ENCODE measurements at regions not wholly inside any gene's neighbourhood (a gene's known extent, or its start where the extent isn't known, plus 50 kb on each side); places are given as distances from the start of the nearest gene placed in this dataset.
A peak's percentile ranks its signal among the peaks of the same experiment; 100 is the strongest.

DNA sequence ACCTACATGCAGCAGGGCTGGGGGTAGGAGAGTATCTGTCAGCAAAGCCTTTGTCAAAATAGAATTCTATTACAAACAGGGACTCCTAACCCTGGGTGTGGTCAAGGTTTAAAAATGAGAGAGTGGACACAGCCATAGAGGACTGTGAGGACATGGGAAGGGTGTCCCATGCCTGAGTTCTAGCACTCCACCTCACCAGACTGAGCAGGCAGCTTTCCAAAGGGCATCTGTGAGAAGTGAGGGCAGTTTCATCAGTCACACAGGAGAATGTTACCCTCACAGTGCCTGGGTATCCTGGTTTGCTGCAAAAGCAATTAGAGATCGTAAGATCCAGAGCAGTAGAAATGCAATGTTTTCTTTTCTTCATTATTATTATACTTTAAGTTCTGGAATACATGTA lies 174.9 kb upstream of the UBL3 start:
- intact Hi-C loops (cut with DNase I), result no loop called here
- DNase-seq, result no peak

DNA sequence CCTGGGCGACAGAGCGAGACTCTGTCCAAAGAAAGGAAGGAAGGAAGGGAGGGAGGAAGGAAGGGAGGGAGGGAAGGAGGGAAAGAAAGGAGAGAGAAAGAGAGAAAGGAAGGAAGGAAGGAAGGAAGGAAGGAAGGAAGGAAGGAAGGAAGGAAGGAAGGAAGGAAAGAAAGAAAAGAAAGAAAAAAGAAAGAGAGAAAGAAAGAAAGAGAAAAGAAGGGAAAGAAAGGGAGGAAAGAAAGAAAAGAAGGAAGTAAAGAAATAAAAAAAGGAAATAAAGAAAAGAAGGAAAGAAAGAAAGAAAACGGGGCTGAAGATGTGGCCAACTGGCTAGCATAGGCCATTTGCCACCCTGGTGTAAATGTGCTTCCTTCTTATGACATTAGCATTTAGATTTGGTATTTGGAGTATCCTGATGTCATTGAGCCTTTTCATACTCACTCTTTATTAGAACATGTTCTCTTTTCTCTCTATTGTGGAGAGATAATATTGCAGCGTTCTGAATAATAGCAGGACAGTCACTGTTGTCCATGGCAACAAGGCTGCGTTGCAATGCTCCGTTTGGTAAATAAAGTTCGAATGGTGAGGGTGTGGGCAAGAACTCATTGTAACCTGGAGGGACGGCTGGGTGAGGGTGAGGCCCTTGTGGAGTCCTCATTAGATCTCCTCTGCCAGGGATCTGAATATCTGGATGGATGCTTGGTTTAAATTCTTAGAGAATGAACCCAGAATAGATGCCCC lies 173.9 kb upstream of the UBL3 start:
- DNase-seq, result no peak
- intact Hi-C loops (cut with DNase I), result no loop called here

DNA sequence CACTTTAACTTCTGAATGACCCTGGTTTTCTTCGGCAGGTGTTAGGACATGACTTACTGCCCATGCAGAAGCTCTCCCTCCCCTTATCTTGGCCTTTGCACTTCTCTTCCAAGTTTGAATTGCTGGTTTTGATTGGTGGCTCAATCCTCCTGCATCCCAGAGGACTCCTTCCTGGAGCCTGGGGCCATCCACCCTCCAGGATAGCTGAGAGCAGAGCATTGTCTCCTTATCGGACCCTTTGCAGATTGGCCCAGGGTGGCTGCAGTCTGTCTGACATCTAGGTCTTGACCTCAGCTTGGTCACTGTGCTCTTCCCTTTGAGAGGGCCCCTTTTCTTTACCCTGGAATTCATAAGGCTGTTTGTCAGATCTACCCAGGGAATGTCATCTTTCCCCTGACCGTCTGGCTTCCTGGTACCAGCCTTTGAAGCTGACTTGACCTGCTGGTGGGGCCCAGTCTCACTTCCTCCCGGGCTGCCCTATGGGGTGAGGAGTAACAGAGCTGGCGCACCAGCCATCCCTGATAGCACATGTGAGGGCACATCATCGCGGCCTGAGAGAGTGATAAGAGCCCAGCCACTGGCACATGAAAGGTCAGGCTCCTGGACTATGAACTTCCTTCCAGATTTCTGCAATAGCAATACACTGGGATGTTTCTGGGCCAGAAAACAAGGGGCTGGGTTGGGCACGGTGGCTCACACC lies 172.9 kb upstream of the UBL3 start:
- intact Hi-C loops (cut with DNase I), result no loop called here

DNA sequence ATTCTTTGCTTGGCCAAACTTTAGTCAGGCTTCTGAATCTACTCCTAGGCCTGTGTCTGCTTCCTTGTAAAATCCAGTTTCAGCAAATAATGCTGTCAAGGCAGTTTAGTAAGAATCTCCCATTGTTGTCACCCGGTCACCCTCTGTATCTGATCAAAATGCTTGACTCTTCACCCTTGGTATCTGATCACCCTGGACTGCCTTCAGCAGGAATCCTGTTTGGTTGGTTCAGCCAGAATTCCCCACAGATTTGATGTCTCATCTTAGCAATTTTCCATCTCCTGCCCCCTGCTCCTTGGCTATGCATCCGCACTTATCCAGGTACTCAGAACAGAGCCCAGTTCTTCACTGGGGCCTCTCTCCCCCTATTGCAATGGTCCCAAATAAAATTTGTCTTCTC lies 172.4 kb upstream of the UBL3 start:
- no peak for DNase-seq
- intact Hi-C loops (cut with DNase I), result no loop called here

More for the DNA sequence above, 172.9 kb upstream of the UBL3 start:
- no peak for DNase-seq

DNA sequence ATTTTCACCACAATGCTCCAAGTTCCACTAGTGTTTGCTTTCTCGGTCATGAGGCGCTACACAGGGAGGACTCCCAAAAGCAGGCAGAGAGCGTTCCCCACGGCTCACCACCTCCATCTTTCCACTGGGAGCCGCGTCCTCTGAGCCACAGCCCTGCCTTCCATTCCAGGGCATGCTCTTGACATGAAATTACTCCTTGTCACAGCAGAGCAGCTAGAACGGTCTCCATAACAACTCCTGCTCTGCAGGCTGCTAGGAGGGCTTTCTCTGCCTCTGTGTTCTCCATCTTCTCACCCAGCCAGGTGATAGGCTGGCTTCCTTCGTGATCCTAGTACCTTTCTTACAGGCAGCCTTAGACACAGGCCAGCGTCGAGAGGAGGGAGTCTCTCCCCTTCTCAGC lies 171.8 kb upstream of the UBL3 start:
- peak in 31 of 42 donors; percentile 13 to 68 (median 32) for DNase-seq
- intact Hi-C loops (cut with DNase I), result no loop called here

DNA sequence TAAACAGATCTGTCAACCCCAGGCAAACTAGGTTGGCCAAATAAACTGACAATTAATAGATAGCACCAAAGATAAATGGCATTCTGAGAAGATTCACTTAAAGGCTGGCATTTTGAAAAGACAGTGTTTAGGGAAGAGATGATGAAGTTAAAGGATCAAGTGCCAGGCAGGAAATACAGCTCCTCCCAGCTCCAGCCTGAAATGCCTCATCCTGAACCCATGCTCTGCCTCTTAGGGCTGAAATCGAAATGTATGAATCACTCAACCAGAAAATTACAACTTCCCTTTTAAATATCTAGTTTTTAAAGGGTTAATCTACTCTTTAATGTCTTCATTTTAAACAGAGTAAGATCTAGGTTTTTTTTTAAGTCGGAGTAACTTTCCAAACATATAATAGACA lies 171.2 kb upstream of the UBL3 start:
- no peak for DNase-seq
- intact Hi-C loops (cut with DNase I), result no loop called here

DNA sequence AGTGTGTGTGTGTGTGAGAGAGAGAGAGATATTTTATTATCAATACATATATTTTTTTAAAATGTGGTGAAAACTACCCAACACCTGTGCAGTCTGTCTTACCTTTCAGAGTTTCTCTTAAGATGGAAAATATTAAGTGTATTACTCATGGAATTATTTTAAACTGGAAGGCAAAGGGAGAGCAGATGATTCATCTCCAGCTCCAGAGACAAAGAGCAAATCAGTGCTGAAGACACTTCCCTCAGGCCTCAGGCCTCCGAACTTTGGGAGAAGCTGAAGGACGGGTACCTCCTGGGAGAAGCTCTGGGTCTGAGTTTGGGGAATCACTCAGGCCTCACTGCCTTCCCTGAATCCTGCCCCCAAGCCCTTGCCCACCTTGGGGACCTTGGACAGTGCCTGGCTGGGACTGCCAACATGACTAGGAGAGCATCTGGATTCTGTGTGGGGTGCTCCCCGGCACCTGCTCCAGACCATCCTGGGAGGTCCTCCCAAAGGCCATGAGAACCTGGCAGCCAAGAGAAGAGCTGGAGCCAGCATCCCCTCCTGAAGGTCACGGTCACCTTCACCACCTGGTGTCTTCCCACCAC lies 170.4 kb upstream of the UBL3 start:
- peak in 5 of 42 donors; percentile 15 to 55 (median 27) for DNase-seq
- intact Hi-C loops (cut with DNase I), result no loop called here

DNA sequence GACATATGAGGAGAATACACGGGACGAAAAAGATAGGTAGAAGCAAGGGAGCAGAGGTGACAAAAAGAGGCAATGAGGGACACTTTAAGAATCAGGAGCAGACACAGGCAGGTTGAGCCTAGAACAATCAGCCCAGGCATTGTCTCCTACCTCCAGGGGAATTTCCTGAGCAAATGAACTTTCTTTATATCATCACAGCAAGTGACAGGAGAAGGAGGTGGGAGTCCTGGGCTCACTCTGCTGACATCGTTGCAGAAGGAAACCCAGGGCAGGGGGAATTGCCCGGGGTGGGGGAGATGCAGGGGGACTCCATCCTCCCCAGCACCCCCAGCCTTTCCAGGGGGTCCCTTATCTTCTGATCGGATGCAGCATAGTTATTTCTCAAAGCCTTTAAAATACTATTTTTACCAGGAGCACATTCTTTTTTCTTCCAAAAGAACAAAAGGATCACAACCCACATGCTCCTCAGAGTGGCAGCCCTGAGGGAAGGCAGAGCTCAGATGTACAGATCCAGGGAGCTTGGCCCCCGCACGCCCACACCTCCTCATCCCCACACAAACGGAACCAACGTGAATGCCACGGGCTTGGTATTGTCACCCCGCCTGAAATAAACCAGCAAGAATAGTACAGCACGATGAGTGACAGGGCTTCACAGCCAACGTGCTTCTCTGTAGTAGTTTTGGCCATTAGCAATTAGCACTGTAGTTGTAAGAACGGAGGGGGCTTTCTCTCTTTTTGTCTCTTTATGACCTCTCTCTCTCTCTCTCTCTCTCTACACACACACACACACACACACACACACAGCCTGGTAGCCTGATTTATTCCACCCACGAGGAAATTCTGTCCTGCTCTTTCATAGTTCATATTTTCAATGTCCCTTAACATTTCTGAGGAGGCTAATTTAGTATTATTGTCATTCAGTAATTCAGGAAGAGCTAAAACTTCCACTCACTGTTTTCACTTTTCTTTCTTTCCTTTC lies 169.5 kb upstream of the UBL3 start:
- intact Hi-C loops (cut with DNase I), result no loop called here
- peak; percentile 56 to 95 (median 82) for DNase-seq

DNA sequence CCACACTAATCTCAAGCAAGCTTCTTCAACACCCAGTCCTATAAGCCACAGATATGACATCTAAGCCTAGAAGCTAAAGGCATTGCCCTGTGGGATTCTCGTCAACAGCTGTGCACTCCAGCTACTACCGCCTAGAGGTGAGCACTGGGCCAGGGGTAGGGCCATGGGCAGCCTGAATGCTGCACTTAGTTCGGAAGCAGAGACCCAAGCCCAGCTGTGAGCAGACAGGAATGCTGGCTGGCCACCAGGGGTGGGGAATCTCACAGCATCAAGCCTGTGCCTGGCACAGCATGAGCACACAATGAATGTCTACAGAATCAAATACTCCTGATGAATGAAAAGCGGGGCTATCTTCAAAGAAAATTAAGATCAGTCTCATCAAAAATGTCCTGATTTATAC lies 167.5 kb upstream of the UBL3 start:
- intact Hi-C loops (cut with DNase I), result no loop called here
- DNase-seq, result peak in 5 of 42 donors; percentile 18 to 35 (median 30)

DNA sequence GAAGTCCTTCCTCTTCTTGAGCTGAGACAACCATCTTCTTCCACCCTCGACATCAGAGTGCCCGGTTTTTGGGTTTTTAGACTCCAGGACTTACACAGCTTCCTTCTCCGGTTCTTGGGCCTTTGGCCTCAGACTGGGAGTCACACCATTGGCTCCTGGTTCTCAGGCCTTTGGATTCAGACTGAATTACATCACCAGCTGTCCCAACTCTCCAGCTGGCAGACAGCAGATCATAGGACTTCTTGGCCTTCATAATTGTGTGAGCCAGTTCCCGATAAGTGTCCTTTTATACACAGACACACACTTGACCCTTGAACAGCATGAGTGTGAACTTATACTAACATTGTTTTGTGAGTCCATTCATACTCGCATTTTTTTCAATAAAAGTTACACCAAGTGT lies 166.0 kb upstream of the UBL3 start:
- DNase-seq, result no peak
- intact Hi-C loops (cut with DNase I), result no loop called here

DNA sequence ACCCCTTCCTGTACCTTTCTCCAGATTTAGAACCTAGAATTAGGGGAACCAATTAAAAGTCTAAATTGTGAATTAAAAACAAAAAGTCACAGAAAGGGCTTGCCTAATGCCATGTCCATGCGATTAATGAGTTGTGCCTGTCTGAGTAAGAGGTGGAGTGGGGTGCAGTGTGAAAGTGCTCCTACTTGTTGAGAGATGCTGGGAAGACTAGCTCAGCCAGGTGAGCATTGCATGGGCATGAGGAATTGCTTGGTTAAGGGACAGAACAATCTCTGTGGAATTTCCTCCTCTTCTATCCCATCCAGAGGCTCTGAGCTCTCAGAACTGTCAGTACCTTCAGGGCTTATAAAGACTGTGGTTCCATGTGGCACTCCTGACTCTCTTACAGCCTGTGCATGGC lies 159.0 kb upstream of the UBL3 start:
- peak in 2 of 42 donors; percentile 1 to 22 for DNase-seq
- intact Hi-C loops (cut with DNase I), result no loop called here

DNA sequence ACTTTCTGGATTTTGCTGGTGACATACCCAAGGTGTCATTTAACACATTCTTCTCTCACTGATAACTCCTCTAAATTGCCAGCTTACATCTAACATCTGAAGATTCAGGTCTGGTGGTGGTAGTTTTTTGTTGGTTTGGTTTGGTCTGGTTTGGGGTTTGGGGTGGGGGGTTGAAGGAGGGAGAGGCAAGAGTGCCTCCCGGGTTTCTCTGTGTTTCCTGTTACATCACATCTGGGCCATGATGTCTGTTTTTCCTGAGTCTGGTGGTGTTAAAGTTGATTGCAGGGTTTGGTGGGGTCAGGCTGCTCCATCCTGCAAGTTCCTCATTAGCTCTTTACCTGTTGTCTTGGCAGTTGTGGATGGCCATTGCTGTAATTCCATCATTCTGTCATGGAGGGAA lies 155.8 kb upstream of the UBL3 start:
- DNase-seq, result no peak
- intact Hi-C loops (cut with DNase I), result no loop called here

DNA sequence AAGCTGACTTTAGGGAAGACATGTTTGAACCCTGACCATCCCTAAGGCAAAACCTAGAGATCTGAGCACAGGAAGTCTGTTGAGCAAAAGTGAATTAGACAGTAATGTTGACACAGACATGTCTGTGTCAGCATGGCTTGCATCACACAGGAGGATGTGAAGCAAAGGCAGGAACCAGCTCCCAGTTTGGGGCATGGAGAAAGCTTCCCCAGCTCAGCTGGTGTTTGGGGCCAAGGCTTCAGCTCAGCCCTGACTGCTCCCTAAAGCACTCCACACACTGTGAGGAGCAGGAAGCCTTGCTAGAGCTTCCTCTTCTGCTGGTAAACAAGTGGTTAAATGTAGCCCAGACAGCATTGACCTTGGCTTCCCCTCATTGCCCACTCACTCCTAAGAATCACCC lies 153.8 kb upstream of the UBL3 start:
- intact Hi-C loops (cut with DNase I), result no loop called here
- no peak for DNase-seq

DNA sequence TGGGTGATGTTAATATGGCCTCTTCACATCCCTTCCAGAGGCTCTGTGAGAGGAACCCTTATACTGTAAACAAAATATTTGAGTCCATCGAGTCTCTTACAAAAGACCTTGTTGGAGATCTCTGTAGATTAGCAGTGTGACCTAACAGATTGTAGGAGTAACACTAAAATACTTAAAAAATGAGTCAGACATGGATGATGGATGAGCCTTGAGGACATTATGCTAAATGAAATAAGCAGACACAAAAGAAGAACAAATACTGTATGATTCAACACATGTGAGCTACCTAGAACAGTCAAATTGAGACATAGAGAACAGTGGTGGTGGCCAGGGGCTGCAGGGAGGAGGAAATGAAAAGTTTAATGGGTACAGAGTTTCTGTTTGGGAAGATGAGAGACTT lies 152.2 kb upstream of the UBL3 start:
- no peak for DNase-seq
- intact Hi-C loops (cut with DNase I), result no loop called here

DNA sequence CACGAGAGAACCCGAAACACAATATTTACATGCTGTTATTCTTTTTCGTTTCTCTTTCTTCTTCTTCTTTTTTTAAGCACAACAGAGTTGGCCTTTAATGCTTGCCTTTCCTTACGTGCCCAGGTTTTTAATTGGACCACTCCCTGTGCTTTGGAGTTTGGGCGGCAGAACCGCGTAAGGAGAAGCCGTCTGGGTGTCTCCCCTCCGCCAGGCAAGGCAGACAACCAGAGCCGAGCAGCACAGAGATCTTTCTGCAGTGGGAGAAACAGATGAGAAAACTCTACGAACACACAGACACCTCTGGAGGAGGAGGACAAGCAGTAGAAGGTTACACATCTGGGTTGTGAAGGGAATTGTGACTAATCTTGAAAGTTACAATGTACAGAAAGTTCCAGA lies 150.0 kb upstream of the UBL3 start:
- no peak for DNase-seq
- intact Hi-C loops (cut with DNase I), result no loop called here

DNA sequence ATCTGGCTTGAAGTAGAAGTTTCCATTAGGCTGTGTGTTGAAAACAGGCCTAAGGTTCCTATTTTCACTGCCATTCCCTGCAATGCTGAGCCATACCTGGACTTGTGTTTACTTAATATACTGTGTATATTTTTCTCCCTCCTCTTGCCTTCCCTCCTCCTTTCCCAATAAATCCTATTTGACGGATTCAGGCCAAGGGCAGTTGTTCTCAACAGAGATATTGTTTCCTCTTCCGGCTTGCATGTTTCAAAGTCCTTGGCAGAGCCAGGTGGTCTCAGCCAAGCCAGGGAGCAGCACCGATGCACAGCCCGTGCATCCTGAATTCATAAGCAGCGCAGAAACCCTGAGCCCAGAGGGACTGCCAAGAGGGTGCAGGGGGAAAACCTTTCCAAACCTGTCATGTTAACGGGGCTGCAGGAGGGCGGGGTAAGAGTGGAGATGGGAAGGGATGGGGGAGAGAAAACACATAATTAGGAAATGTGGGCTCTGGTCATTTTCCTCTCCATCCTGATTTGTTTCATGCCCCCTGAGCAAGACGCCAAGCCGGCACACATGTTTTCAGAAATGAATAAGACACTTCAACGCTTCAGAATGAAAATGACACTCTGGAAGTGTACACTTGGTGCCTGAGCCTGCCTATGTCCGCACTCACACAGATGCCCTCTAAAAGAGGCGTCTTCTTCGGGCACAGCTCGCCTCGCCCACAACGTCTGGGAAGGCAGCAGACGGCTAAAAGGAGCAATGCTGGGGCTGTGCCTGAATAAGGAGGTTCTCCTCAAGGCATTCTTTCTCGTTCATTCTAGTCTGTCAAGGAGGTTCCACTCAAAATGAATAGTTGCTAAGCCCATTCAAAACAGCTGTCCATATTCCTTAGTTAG lies 149.3 kb upstream of the UBL3 start:
- intact Hi-C loops (cut with DNase I), result no loop called here
- no peak for DNase-seq

DNA sequence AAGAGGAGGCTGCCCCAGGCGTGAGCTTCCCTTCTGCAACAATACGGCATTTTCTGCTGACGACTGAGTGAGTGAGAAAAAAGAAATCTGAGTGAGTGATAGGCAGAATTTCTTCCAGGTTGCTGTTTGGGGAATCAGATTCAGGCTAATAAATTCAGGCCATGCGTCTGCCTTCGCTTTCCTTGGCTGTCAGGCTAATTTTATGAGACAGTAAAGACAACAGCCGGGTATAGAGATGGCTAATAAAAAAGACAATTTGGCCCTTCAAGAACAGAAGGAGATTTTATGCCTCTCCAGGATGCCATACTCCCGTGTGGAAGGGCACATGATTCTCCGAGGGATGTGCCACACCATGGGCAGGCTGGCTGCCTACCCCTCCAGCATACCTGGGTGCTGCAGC lies 145.9 kb upstream of the UBL3 start:
- intact Hi-C loops (cut with DNase I), result no loop called here
- no peak for DNase-seq

DNA sequence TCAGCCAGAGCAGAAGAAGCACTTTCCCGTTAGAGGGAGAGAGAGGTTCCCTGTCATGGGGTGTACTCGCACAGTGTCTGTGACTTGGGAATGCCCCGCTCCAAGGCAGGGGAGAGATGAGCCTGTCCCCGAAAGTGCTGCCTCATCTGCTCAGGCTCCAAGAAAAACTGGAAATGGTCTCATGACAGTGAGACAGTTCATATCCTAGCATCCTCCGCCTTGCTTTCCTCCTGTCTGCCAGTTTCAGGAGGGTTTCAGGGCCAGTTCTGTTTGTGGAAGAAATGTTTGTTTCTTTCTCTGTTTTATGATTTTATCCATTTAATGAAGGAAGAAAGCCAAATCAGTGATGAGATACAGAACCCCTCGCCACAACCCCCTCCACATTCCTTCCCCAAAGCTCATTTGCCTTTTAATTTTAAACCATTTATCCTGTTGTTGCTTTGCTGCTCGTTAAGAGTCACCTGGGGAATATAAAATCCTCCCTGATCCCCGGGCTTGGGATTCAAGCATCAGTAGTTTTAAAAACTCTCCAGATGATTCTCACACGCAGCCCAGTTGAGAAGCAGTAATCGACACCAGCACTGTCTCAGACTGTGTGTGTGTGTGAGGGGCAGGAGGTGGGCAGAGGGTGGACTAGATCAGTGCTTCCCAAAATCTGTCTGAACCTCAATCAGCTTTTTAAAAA lies 144.6 kb upstream of the UBL3 start:
- intact Hi-C loops (cut with DNase I), result no loop called here
- DNase-seq, result peak in 1 of 42 donors; percentile 26
